Calu3 (cell line): ENCODE measurements at regions not wholly inside any gene's neighbourhood (a gene's known extent, or its start where the extent isn't known, plus 50 kb on each side); places are given as distances from the start of the nearest gene placed in this dataset.

ENCODE experiments used
- BruUV-seq: library from RNA; stranded (reverse); fragments of 400-500 nt; replicated peaks from 2 replicates; lab custom pipeline; 2021; lab: Mats Ljungman, UMichigan
- CTCF ChIA-PET: fragments of 300-600 bp; sonication (Branson Sonifier 250); formaldehyde crosslinking; loops from one replicate; lab custom pipeline; 2022; ENCODE audit warnings: antibody characterized with exemption; lab: Charles Lee
- DNase-seq: peaks from one replicate; pipeline ENCODE4 v3.0.0; 2022
- H3K27ac Mint-ChIP-seq: one replicate; pipeline ENCODE4 v1.8.0; 2022; ENCODE audit warnings: mixed read lengths; ENCODE audit not compliant: unreplicated experiment
- H3K27me3 Mint-ChIP-seq: one replicate; pipeline ENCODE4 v1.8.0; 2022; ENCODE audit warnings: mixed read lengths; ENCODE audit not compliant: unreplicated experiment
- H3K36me3 Mint-ChIP-seq: one replicate; pipeline ENCODE4 v1.8.0; 2022; ENCODE audit warnings: mild to moderate bottlenecking, moderate library complexity, mixed read lengths; ENCODE audit not compliant: insufficient read depth, unreplicated experiment
- H3K4me1 Mint-ChIP-seq: one replicate; pipeline ENCODE4 v1.8.0; 2022; ENCODE audit warnings: mild to moderate bottlenecking, low read depth, mixed read lengths; ENCODE audit not compliant: unreplicated experiment
- H3K4me3 Mint-ChIP-seq: one replicate; pipeline ENCODE4 v1.8.0; 2022; ENCODE audit warnings: mild to moderate bottlenecking, low read depth, moderate library complexity, mixed read lengths; ENCODE audit not compliant: unreplicated experiment
- H3K9me3 Mint-ChIP-seq: one replicate; pipeline ENCODE4 v1.8.0; 2022; ENCODE audit warnings: low read depth, mixed read lengths; ENCODE audit not compliant: unreplicated experiment
- intact Hi-C: fragments of 100-400 bp; cut with micrococcal nuclease; formaldehyde crosslinking; loops from one replicate; pipeline ENCODE4 v1.10.0; 2022; ENCODE audit not compliant: unreplicated experiment
- TF ChIP-seq, protein P1 (sequence below): fragments of 200-600 bp; IDR thresholded peaks from one replicate; pipeline ENCODE4 v1.8.0; 2022; ENCODE audit warnings: antibody characterized with exemption; ENCODE audit not compliant: unreplicated experiment

DNA sequence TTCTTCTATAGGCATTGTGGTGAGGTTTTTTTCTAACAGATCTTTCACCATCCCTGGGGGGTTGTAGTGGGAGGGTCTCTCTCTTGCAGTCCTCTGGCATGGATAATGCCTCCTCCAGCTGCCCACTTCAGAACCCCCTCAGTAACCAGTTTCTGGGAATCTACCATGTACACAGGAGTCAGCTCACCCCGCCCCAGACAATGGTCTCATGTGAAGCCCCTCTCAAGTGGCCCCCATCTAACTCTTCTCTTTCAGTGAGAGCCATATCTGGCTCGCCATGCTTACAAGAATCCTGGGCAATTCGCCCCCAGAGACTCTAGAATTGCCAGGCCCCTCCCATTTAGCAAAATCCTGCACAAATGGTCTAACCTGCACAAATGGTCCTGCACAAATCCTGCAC is 144.4 kb upstream of the FSTL4 start:
- CTCF ChIA-PET: no interaction called here
- H3K4me1 Mint-ChIP-seq: peaks cover 8% of the 10 kb centered on the region
- no peak overlapping the region for H3K27ac Mint-ChIP-seq
- peaks cover 66% of the 10 kb centered on the region for H3K27me3 Mint-ChIP-seq
- BruUV-seq: no TSS peak
- H3K9me3 Mint-ChIP-seq: no peaks in the 10 kb centered on the region
- TF ChIP-seq, protein P1, sequence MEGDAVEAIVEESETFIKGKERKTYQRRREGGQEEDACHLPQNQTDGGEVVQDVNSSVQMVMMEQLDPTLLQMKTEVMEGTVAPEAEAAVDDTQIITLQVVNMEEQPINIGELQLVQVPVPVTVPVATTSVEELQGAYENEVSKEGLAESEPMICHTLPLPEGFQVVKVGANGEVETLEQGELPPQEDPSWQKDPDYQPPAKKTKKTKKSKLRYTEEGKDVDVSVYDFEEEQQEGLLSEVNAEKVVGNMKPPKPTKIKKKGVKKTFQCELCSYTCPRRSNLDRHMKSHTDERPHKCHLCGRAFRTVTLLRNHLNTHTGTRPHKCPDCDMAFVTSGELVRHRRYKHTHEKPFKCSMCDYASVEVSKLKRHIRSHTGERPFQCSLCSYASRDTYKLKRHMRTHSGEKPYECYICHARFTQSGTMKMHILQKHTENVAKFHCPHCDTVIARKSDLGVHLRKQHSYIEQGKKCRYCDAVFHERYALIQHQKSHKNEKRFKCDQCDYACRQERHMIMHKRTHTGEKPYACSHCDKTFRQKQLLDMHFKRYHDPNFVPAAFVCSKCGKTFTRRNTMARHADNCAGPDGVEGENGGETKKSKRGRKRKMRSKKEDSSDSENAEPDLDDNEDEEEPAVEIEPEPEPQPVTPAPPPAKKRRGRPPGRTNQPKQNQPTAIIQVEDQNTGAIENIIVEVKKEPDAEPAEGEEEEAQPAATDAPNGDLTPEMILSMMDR: no peak
- intact Hi-C loops: no loop called here
- no peaks in the 10 kb centered on the region for H3K36me3 Mint-ChIP-seq
- DNase-seq: no peak
- H3K4me3 Mint-ChIP-seq: no peak overlapping the region

DNA sequence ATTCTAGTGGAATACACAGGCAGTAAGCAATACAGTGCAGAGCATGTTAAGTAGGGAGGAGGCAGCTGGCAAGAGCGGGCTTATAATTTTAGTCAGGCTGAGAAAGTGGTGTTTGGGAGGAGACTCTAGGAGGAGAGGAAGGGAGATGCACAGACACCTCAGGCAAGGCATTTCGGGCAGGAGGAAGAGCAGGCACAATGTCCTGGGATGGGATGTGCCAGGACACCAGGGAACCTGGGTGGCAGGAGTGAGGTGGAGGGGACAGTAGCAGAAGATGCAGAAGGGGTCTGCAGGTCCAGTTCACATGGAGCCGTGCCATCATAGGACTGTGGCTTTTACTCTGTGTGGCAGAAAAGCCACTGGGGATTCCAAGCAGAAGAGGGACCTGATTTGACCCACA is 143.7 kb upstream of the FSTL4 start:
- Mint-ChIP-seq H3K27ac (no peak overlapping the region), H3K36me3 (no peaks in the 10 kb centered on the region), H3K27me3 (peaks cover 59% of the 10 kb centered on the region), H3K4me3 (no peak overlapping the region), H3K9me3 (no peaks in the 10 kb centered on the region), H3K4me1 (peaks cover 8% of the 10 kb centered on the region)
- CTCF ChIA-PET: no interaction called here
- TF ChIP-seq, protein P1: no peak
- intact Hi-C loops: no loop called here
- no peak for DNase-seq
- no TSS peak for BruUV-seq

DNA sequence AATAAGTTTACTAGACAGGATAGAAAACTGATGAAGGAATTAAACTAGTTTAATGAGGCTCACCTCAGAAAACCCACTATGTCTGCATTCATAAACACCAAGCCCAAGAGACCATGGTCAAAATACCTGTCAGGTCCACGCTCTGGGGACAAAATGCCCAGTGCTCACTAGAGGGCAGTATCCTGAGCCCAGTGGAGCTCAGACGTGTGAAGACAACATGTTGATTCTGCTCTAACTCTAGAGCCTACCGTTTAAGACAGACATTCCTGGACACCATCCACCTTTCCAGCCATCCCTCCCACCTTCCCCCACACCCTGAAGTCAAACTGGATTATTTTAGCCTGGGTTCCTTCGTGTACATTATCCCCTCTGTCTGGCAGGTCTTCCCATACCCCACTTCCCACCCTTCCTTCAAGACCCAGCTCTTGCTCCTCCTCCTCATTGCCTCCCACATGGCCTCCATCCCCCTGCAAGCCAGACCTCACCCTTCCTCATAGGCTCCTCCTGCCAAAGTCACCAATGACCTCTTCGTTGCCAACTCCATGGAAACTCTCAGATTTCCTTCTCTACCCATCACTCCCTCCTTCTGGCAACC is 142.3 kb upstream of the FSTL4 start:
- no peak overlapping the region for H3K27ac Mint-ChIP-seq
- no peaks in the 10 kb centered on the region for H3K9me3 Mint-ChIP-seq
- H3K36me3 Mint-ChIP-seq: no peaks in the 10 kb centered on the region
- CTCF ChIA-PET: interaction anchor here (1.0 kb wide), 1 partner anchor 190 kb away, joined by 3 read pairs; no protein-coding TSS in a partner anchor
- H3K4me1 Mint-ChIP-seq: peaks cover 8% of the 10 kb centered on the region
- no TSS peak for BruUV-seq
- H3K4me3 Mint-ChIP-seq: no peak overlapping the region
- peak; percentile 36 for DNase-seq
- TF ChIP-seq, protein P1: peak; percentile 61
- intact Hi-C loops: no loop called here
- H3K27me3 Mint-ChIP-seq: peaks cover 47% of the 10 kb centered on the region

DNA sequence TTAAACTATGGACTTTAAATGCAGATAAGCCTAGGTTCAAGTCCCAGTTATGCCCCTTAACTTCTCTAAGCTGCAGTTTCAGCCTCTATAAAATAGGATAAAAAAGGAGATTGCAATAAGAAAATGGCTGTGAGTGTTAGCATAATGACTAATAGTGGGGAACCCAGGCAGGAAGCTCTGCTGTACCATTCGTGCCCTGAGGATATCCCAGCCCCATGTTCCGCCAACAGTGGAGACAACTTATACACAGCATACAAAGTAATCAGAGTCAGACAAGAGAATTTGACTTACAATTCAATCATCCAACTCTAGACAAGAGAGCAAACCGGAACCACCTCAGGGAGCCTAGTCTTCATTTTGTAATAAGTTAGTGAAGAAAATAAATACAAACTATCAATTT is 141.5 kb upstream of the FSTL4 start:
- Mint-ChIP-seq H3K27me3 (peaks cover 48% of the 10 kb centered on the region), H3K36me3 (no peaks in the 10 kb centered on the region), H3K9me3 (no peaks in the 10 kb centered on the region), H3K27ac (no peak overlapping the region), H3K4me3 (no peak overlapping the region), H3K4me1 (peaks cover 8% of the 10 kb centered on the region)
- intact Hi-C loops: no loop called here
- peak; percentile 61 for DNase-seq
- TF ChIP-seq, protein P1: no peak
- CTCF ChIA-PET: interaction anchor here (0.9 kb wide), 1 partner anchor 14 kb away, joined by 3 read pairs; no protein-coding TSS in a partner anchor
- BruUV-seq: no TSS peak
